DMS 273 (cell line): ENCODE measurements at regions not wholly inside any gene's neighbourhood (a gene's known extent, or its start where the extent isn't known, plus 50 kb on each side); places are given as distances from the start of the nearest gene placed in this dataset.

Experiments
- DNase-seq: peaks from one replicate; lab custom pipeline; 2025; ENCODE audit not compliant: unreplicated experiment; lab: John Stamatoyannopoulos, UW

- DNase-seq, result no peak
These were observed 166.9 kb upstream of the UMPS start for GRCh38 chr3:124563376-124563775.

GRCh38 chr3:124565013-124565412 is 165.2 kb upstream of the UMPS start:
- DNase-seq, result peak; percentile 96

- DNase-seq, result no peak
These were observed 164.7 kb upstream of the UMPS start for GRCh38 chr3:124565551-124565950.

- no peak for DNase-seq
These were observed 163.6 kb upstream of the UMPS start for GRCh38 chr3:124566701-124567100.

GRCh38 chr3:124567179-124567578 is 163.1 kb upstream of the UMPS start:
- DNase-seq, result no peak

- no peak for DNase-seq
These were observed 160.5 kb upstream of the UMPS start for GRCh38 chr3:124569761-124570160.

- no peak for DNase-seq
These were observed 160.0 kb upstream of the UMPS start for GRCh38 chr3:124570232-124570631.

GRCh38 chr3:124572851-124573405 is 157.3 kb upstream of the UMPS start:
- DNase-seq, result no peak

GRCh38 chr3:124574012-124574411 is 156.2 kb upstream of the UMPS start:
- DNase-seq, result no peak

GRCh38 chr3:124576565-124577493 is 153.4 kb upstream of the UMPS start:
- DNase-seq, result no peak

- DNase-seq, result no peak
These were observed 152.6 kb upstream of the UMPS start for GRCh38 chr3:124577494-124578167.

- DNase-seq, result no peak
These were observed 150.6 kb upstream of the UMPS start for GRCh38 chr3:124579641-124580040.

- no peak for DNase-seq
These were observed 148.1 kb upstream of the UMPS start for GRCh38 chr3:124582196-124582595.

GRCh38 chr3:124582621-124583395 is 147.4 kb upstream of the UMPS start:
- DNase-seq, result no peak

- DNase-seq, result no peak
These were observed 146.1 kb upstream of the UMPS start for GRCh38 chr3:124584245-124584551.

- peak; percentile 83 for DNase-seq
These were observed 145.5 kb upstream of the UMPS start for GRCh38 chr3:124584552-124585391.

GRCh38 chr3:124586126-124587052 is 143.9 kb upstream of the UMPS start:
- no peak for DNase-seq

- no peak for DNase-seq
These were observed 143.2 kb upstream of the UMPS start for GRCh38 chr3:124587053-124587408.

GRCh38 chr3:124588036-124588435 is 142.2 kb upstream of the UMPS start:
- DNase-seq, result no peak

- DNase-seq, result no peak
These were observed 141.5 kb upstream of the UMPS start for GRCh38 chr3:124588794-124589193.
